ENCODE measurements at regions not wholly inside any gene's neighbourhood (a gene's known extent, or its start where the extent isn't known, plus 50 kb on each side); places are given as distances from the start of the nearest gene placed in this dataset.

GRCh38 chr2:180907731-180908130, 72.7 kb upstream of the UBE2E3 start:
- TF ChIP-seq CTCF (IDR thresholded peaks at IDR 0.05) (no peak), POLR2A (IDR thresholded peaks at IDR 0.05) (no peak)

All from lower leg skin (tissue), 3 donors.